A673 (cell line): ENCODE measurements at regions not wholly inside any gene's neighbourhood (a gene's known extent, or its start where the extent isn't known, plus 50 kb on each side); places are given as distances from the start of the nearest gene placed in this dataset.

ENCODE experiments used
- CTCF ChIP-seq: fragments of 300-800, 200-600 bp; sonication (generic); conservative IDR thresholded peaks from 2 replicates; pipeline ENCODE4 v1.5.1; 2017; ENCODE audit warnings: low read depth, mild to moderate bottlenecking, antibody characterized with exemption, low read length, moderate library complexity, mixed read lengths
- EZH2 ChIP-seq: fragments of 200-600 bp; sonication (generic); IDR thresholded peaks from 2 replicates; pipeline ENCODE4 v1.6.1; 2017; ENCODE audit warnings: borderline replicate concordance, low read depth, mild to moderate bottlenecking, mixed read lengths, antibody characterized with exemption, low read length; ENCODE audit not compliant: poor library complexity, severe bottlenecking

- TF ChIP-seq CTCF (no peak), EZH2 (no peak)
These were observed 283.0 kb upstream of the CDH4 start for GRCh38 chr20:60968853-60969720.
